Thoracic aorta (tissue), 2 donors: ENCODE measurements at regions not wholly inside any gene's neighbourhood (a gene's known extent, or its start where the extent isn't known, plus 50 kb on each side); places are given as distances from the start of the nearest gene placed in this dataset.

ENCODE experiments used
- ATAC-seq: fragments of 150-250 bp; one replicate; pipeline ENCODE4 v1.8.0; 2017; ENCODE audit warnings: low read depth; ENCODE audit not compliant: insufficient number of reproducible peaks, low FRiP score
- DNase-seq: peaks from one replicate; pipeline ENCODE4 v3.0.0-alpha.2; 2020; ENCODE audit warnings: low spot score
- H3K27ac ChIP-seq, 2 donors: fragments of 200-600 bp; sonication (generic); 1 replicate in 1 of 2; 2 replicates in 1 of 2; pipeline ENCODE4 v1.5.1; 2016; ENCODE audit warnings: mild to moderate bottlenecking in 2 of 2, moderate library complexity in 2 of 2
- H3K27me3 ChIP-seq: fragments of 200-600 bp; sonication (generic); replicated peaks from 2 replicates; pipeline ENCODE4 v1.6.0; 2016; ENCODE audit warnings: mild to moderate bottlenecking; ENCODE audit not compliant: insufficient read depth
- H3K36me3 ChIP-seq: fragments of 200-600 bp; sonication (generic); one replicate; pipeline ENCODE4 v1.5.1; 2016
- H3K4me1 ChIP-seq, 2 donors: fragments of 200-600 bp; sonication (generic); 1 replicate in 1 of 2; 2 replicates in 1 of 2; pipeline versions ENCODE4 v1.5.1 to v1.6.0; 2016; ENCODE audit warnings: low read depth in 2 of 2, mild to moderate bottlenecking in 1 of 2; ENCODE audit not compliant: control insufficient read depth in 1 of 2
- H3K4me3 ChIP-seq: fragments of 200-600 bp; sonication (generic); 2 replicates; pipeline ENCODE4 v1.5.1; 2016; ENCODE audit warnings: mild to moderate bottlenecking
- H3K9me3 ChIP-seq: fragments of 200-600 bp; sonication (generic); 2 replicates; pipeline ENCODE4 v1.5.1; 2016
- CTCF ChIP-seq: fragments of 200-600 bp; sonication (generic); IDR thresholded peaks from one replicate; pipeline ENCODE4 v1.5.1; 2019; ENCODE audit warnings: antibody characterized with exemption

- Histone ChIP-seq H3K36me3 (no peaks in the 10 kb centered on the region), H3K9me3 (no peaks in the 10 kb centered on the region), H3K27ac (no peak overlapping the region), H3K4me3 (no peak overlapping the region), H3K27me3 (no peaks in the 10 kb centered on the region), H3K4me1 (no peaks in the 10 kb centered on the region)
- DNase-seq (no peak), ATAC-seq (no peak)
- TF ChIP-seq CTCF = no peak
Measured at GRCh38 chr14:38079268-38079667, 128.4 kb upstream of the SSTR1 start.

- no peaks in the 10 kb centered on the region for H3K27me3 ChIP-seq
- H3K4me3 ChIP-seq = no peak overlapping the region
- DNase-seq = no peak
- TF ChIP-seq CTCF = no peak
- no peaks in the 10 kb centered on the region for H3K36me3 ChIP-seq
- no peak for ATAC-seq
- no peaks in the 10 kb centered on the region for H3K9me3 ChIP-seq
- no peak overlapping the region for H3K27ac ChIP-seq
- no peaks in the 10 kb centered on the region for H3K4me1 ChIP-seq
Measured at GRCh38 chr14:38079886-38080285, 127.8 kb upstream of the SSTR1 start.

GRCh38 chr14:38080696-38081095, 127.0 kb upstream of the SSTR1 start:
- H3K27me3 ChIP-seq = no peaks in the 10 kb centered on the region
- H3K4me1 ChIP-seq = no peaks in the 10 kb centered on the region
- ATAC-seq (no peak), DNase-seq (no peak)
- no peak for TF ChIP-seq CTCF
- no peaks in the 10 kb centered on the region for H3K36me3 ChIP-seq
- no peak overlapping the region for H3K4me3 ChIP-seq
- no peaks in the 10 kb centered on the region for H3K9me3 ChIP-seq
- H3K27ac ChIP-seq = no peak overlapping the region

- DNase-seq = no peak
- no peak for TF ChIP-seq CTCF
- Histone ChIP-seq H3K4me3 (no peak overlapping the region), H3K9me3 (no peaks in the 10 kb centered on the region), H3K27me3 (no peaks in the 10 kb centered on the region), H3K4me1 (no peaks in the 10 kb centered on the region), H3K36me3 (no peaks in the 10 kb centered on the region), H3K27ac (no peak overlapping the region)
- no peak for ATAC-seq
Measured at GRCh38 chr14:38083039-38083438, 124.7 kb upstream of the SSTR1 start.

GRCh38 chr14:38089123-38089522, 118.6 kb upstream of the SSTR1 start:
- Histone ChIP-seq H3K4me3 (peak overlapping the region; percentile 25), H3K36me3 (no peaks in the 10 kb centered on the region), H3K9me3 (peaks cover 4% of the 10 kb centered on the region), H3K27ac (no peak overlapping the region), H3K4me1 (no peaks in the 10 kb centered on the region), H3K27me3 (no peaks in the 10 kb centered on the region)
- TF ChIP-seq CTCF = no peak
- ATAC-seq = no peak
- no peak for DNase-seq
